ENCODE measurements at regions not wholly inside any gene's neighbourhood (a gene's known extent, or its start where the extent isn't known, plus 50 kb on each side); places are given as distances from the start of the nearest gene placed in this dataset.
"Not testable (repeated sequence)": the region's sequence is repeated elsewhere in the genome, so short reads cannot be mapped to it uniquely, and the experiment has no call there.

GRCh38 chr21:41567901-41568510, 60.0 kb upstream of the TMPRSS2 start:
- no peak for DNase-seq

- DNase-seq: not testable (repeated sequence)
Observed at GRCh38 chr21:41567237-41567636, 59.3 kb upstream of the TMPRSS2 start.

- no peak for DNase-seq
Observed at GRCh38 chr21:41566500-41567014, 58.6 kb upstream of the TMPRSS2 start.

- DNase-seq: no peak
Observed at GRCh38 chr21:41565550-41565949, 57.6 kb upstream of the TMPRSS2 start.

GRCh38 chr21:41564871-41565274, 56.9 kb upstream of the TMPRSS2 start:
- no peak for DNase-seq

GRCh38 chr21:41562101-41563000, 54.4 kb upstream of the TMPRSS2 start:
- no peak for DNase-seq

GRCh38 chr21:41561701-41562100, 53.7 kb upstream of the TMPRSS2 start:
- no peak for DNase-seq

- no peak for DNase-seq
Observed at GRCh38 chr21:41560661-41561158, 52.8 kb upstream of the TMPRSS2 start.

- no peak for DNase-seq
Observed at GRCh38 chr21:41559658-41560631, 52.0 kb upstream of the TMPRSS2 start.

- DNase-seq: no peak
Observed at GRCh38 chr21:41558842-41559241, 50.9 kb upstream of the TMPRSS2 start.

GRCh38 chr21:41557884-41558283, 49.9 kb upstream of the TMPRSS2 start:
- no peak for DNase-seq
